Endothelial cell (in vitro differentiated cells): ENCODE measurements at regions not wholly inside any gene's neighbourhood (a gene's known extent, or its start where the extent isn't known, plus 50 kb on each side); places are given as distances from the start of the nearest gene placed in this dataset.

Experiments
- DNase-seq: peaks from one replicate; pipeline ENCODE4 v3.0.0; 2021; ENCODE audit warnings: low spot score
- H3K27ac Mint-ChIP-seq: one replicate; pipeline ENCODE4 v1.8.0; 2021; ENCODE audit warnings: mixed read lengths, inconsistent platforms; ENCODE audit not compliant: unreplicated experiment
- H3K27me3 Mint-ChIP-seq: one replicate; pipeline ENCODE4 v1.8.0; 2021; ENCODE audit warnings: mild to moderate bottlenecking, moderate library complexity, mixed read lengths, inconsistent platforms; ENCODE audit not compliant: unreplicated experiment
- H3K36me3 Mint-ChIP-seq: one replicate; pipeline ENCODE4 v1.8.0; 2021; ENCODE audit warnings: mild to moderate bottlenecking, low read depth, mixed read lengths, inconsistent platforms; ENCODE audit not compliant: unreplicated experiment
- H3K4me1 Mint-ChIP-seq: one replicate; pipeline ENCODE4 v1.8.0; 2021; ENCODE audit warnings: mild to moderate bottlenecking, mixed read lengths, inconsistent platforms; ENCODE audit not compliant: unreplicated experiment
- H3K4me3 Mint-ChIP-seq: one replicate; pipeline ENCODE4 v1.8.0; 2021; ENCODE audit warnings: mild to moderate bottlenecking, mixed read lengths, inconsistent platforms; ENCODE audit not compliant: unreplicated experiment
- H3K9me3 Mint-ChIP-seq: one replicate; pipeline ENCODE4 v1.8.0; 2021; ENCODE audit warnings: mixed read lengths, inconsistent platforms; ENCODE audit not compliant: unreplicated experiment
- CTCF ChIP-seq: fragments of 200-600 bp; sonication (generic); IDR thresholded peaks from one replicate; pipeline ENCODE4 v1.5.0; 2021; ENCODE audit warnings: antibody characterized with exemption; ENCODE audit not compliant: unreplicated experiment

DNA sequence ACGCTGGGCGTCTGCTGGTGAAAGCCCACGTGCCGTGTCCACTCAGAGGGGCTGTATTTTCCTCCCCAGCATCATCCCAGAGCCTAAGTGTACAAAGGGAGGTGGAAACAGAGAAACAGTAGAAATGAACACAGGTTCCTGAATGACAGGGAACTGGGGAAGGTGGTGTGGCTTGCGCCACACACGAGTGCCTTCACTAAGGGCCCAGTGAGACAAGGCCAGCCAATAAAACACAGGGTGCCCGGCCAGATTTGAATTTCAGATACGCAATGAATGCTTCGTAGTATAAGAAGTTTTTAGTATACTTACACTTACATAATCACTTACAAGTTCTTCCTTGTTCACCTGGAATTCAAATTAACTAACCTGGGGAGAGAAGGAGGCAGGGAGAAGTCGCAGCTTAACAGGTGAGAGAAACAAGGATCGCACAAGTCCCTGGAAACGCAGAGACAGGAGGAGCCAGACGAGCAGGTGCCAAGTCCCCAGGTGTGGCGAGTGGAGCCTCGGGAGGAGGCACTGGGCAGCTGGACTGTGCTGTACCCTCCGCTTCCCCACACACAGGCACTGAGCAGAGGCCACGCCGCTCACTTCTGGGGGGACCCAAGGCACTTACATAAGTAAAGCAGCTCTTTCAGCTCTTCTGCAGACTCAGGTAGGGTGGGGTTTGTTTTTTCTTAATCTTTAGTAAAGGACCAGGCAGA lies 105.2 kb upstream of the MGMT start:
- DNase-seq: no peak
- H3K36me3 Mint-ChIP-seq: no peaks in the 10 kb centered on the region
- no peaks in the 10 kb centered on the region for H3K9me3 Mint-ChIP-seq
- H3K4me3 Mint-ChIP-seq: no peak overlapping the region
- no peak for TF ChIP-seq CTCF
- no peak overlapping the region for H3K27ac Mint-ChIP-seq
- H3K27me3 Mint-ChIP-seq: no peaks in the 10 kb centered on the region
- no peaks in the 10 kb centered on the region for H3K4me1 Mint-ChIP-seq

DNA sequence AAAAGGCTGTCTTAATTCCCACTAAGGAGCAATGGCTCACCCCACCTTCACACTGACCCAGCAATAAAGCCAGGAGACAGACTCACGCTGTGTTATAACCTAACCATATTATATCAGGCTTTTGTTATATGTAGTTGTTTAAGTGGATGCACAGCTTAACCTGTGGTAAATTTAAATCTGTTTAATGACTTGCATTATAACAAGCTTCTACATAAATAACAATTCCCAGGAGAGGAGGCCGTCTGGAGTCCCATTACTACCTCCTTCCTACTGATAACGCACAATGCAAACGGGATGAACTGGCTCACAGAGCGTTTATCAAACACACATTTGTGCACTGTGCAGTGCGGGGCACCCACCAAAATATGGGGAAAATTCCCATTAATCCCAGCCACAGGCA lies 102.1 kb upstream of the MGMT start:
- H3K36me3 Mint-ChIP-seq: no peaks in the 10 kb centered on the region
- no peak overlapping the region for H3K4me3 Mint-ChIP-seq
- H3K4me1 Mint-ChIP-seq: no peaks in the 10 kb centered on the region
- no peak for DNase-seq
- no peaks in the 10 kb centered on the region for H3K9me3 Mint-ChIP-seq
- no peak for TF ChIP-seq CTCF
- peaks cover 2% of the 10 kb centered on the region for H3K27me3 Mint-ChIP-seq
- H3K27ac Mint-ChIP-seq: no peak overlapping the region

DNA sequence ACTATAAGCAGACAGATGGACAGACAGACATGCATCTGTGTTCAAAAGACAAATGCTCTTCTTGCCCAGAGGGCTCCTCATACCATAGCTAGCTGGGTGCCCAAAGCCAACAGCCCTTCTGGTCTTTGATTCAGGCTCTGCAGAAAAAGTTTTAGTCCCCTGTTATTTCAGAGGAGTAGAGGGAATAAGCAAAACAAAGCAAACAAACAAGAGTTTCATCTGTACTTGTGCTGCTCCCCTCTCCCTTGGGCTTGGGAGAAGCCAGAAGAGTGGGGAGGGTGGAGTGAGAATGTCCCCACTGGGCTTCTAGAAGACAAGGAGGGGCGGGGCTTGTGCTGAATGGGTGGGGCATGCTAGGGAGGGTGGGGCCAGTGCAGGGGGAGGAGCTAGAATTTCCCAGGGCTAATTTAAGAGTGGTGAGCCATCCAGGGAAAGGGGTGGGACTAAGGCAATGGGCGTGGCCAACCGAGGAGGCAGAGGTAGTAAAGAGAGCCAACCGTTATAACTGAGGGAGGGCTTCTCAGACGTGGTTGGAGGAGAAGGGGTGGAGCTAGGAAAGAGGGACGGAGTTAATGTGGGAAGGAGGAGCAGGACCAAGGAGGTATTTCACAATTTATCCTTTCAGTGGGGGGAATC lies 101.2 kb upstream of the MGMT start:
- Mint-ChIP-seq H3K36me3 (no peaks in the 10 kb centered on the region), H3K27ac (no peak overlapping the region), H3K4me3 (no peak overlapping the region), H3K9me3 (no peaks in the 10 kb centered on the region), H3K4me1 (no peaks in the 10 kb centered on the region), H3K27me3 (peaks cover 2% of the 10 kb centered on the region)
- TF ChIP-seq CTCF: no peak
- DNase-seq: no peak

- H3K4me1 Mint-ChIP-seq: no peaks in the 10 kb centered on the region
- no peak for DNase-seq
- peaks cover 2% of the 10 kb centered on the region for H3K27me3 Mint-ChIP-seq
Measured at GRCh38 chr10:129366450-129366849, 100.6 kb upstream of the MGMT start.

More at GRCh38 chr10:129366450-129366849, 100.6 kb upstream of the MGMT start:
- TF ChIP-seq CTCF: no peak
- H3K4me3 Mint-ChIP-seq: no peak overlapping the region
- H3K9me3 Mint-ChIP-seq: no peaks in the 10 kb centered on the region
- no peak overlapping the region for H3K27ac Mint-ChIP-seq
- no peaks in the 10 kb centered on the region for H3K36me3 Mint-ChIP-seq
